Mesenchymal stem cell (in vitro differentiated cells and primary cell): ENCODE measurements at regions not wholly inside any gene's neighbourhood (a gene's known extent, or its start where the extent isn't known, plus 50 kb on each side); places are given as distances from the start of the nearest gene placed in this dataset.

Experiments used
- DNase-seq: peaks from one replicate; pipeline ENCODE4 v3.0.0-alpha.2; 2013
- H2AFZ ChIP-seq: one replicate; pipeline ENCODE4 v1.6.1; 2013; ENCODE audit warnings: low read depth, mild to moderate bottlenecking, control low read depth, inconsistent platforms, low read length, moderate library complexity
- H2AK5ac ChIP-seq: 2 replicates; pipeline ENCODE4 v1.6.1; 2013; ENCODE audit warnings: low read length, moderate library complexity, mild to moderate bottlenecking, inconsistent platforms; ENCODE audit not compliant: severe bottlenecking
- H2BK120ac ChIP-seq: one replicate; pipeline ENCODE4 v1.6.1; 2013; ENCODE audit warnings: low read depth, mild to moderate bottlenecking, inconsistent platforms, low read length, moderate library complexity
- H2BK12ac ChIP-seq, 2 experiments: one replicate each; pipeline ENCODE4 v1.6.1; 2013; ENCODE audit warnings: inconsistent platforms in 2 of 2, low read length in 2 of 2, mild to moderate bottlenecking in 2 of 2, moderate library complexity in 2 of 2, control low read depth in 1 of 2
- H2BK15ac ChIP-seq: one replicate; pipeline ENCODE4 v1.6.1; 2013; ENCODE audit warnings: mild to moderate bottlenecking, low read depth, inconsistent platforms; ENCODE audit not compliant: poor library complexity, severe bottlenecking
- H2BK5ac ChIP-seq: 2 replicates; pipeline ENCODE4 v1.6.1; 2013; ENCODE audit warnings: low read depth, mild to moderate bottlenecking, low read length, control low read depth, inconsistent platforms; ENCODE audit not compliant: poor library complexity, severe bottlenecking
- H3K14ac ChIP-seq, 2 experiments: one replicate each; pipeline ENCODE4 v1.6.1; 2013; ENCODE audit warnings: inconsistent platforms in 2 of 2, low read length in 2 of 2, control low read depth in 1 of 2, mild to moderate bottlenecking in 1 of 2, moderate library complexity in 1 of 2
- H3K18ac ChIP-seq, 2 experiments: one replicate each; pipeline ENCODE4 v1.6.1; 2013; ENCODE audit warnings: inconsistent platforms in 2 of 2, low read length in 2 of 2, control low read depth in 1 of 2, low read depth in 1 of 2, mild to moderate bottlenecking in 1 of 2
- H3K23ac ChIP-seq, 2 experiments: one replicate each; pipeline ENCODE4 v1.6.1; 2013; ENCODE audit warnings: inconsistent platforms in 2 of 2, low read length in 2 of 2, mild to moderate bottlenecking in 2 of 2, moderate library complexity in 2 of 2, control low read depth in 1 of 2
- H3K27ac ChIP-seq: 2 replicates; pipeline ENCODE4 v1.5.1; 2013; ENCODE audit warnings: mild to moderate bottlenecking, moderate library complexity, low read length, control low read depth, inconsistent platforms; ENCODE audit not compliant: poor library complexity, severe bottlenecking
- H3K27me3 ChIP-seq, 2 experiments: 2 replicates each; pipeline versions ENCODE4 v1.6.1 to v1.7.0; 2013; ENCODE audit warnings: low read length in 2 of 2, mild to moderate bottlenecking in 2 of 2, moderate library complexity in 2 of 2, control low read depth in 1 of 2, inconsistent platforms in 1 of 2; ENCODE audit not compliant: control insufficient read depth in 1 of 2, insufficient read depth in 1 of 2
- H3K36me3 ChIP-seq, 2 experiments: 2 replicates each; pipeline versions ENCODE4 v1.6.1 to v1.7.0; 2013; ENCODE audit warnings: low read length in 2 of 2, control low read depth in 1 of 2, inconsistent platforms in 1 of 2, low read depth in 1 of 2, mild to moderate bottlenecking in 1 of 2; ENCODE audit not compliant: insufficient read depth in 2 of 2, control insufficient read depth in 1 of 2
- H3K4ac ChIP-seq, 2 experiments: one replicate each; pipeline ENCODE4 v1.6.1; 2013; ENCODE audit warnings: inconsistent platforms in 2 of 2, low read length in 2 of 2, mild to moderate bottlenecking in 2 of 2, moderate library complexity in 2 of 2, control low read depth in 1 of 2, low read depth in 1 of 2
- H3K4me1 ChIP-seq: 2 replicates; pipeline ENCODE4 v1.6.1; 2013; ENCODE audit warnings: low read depth, low read length, control low read depth; ENCODE audit not compliant: control insufficient read depth, insufficient read depth
- H3K4me2 ChIP-seq: 2 replicates; pipeline ENCODE4 v1.6.1; 2013; ENCODE audit warnings: low read length, mild to moderate bottlenecking, inconsistent platforms; ENCODE audit not compliant: poor library complexity, severe bottlenecking
- H3K4me3 ChIP-seq, 2 experiments: 2 replicates each; pipeline versions ENCODE4 v1.5.1 to v1.7.0; 2013; ENCODE audit warnings: low read length in 2 of 2, mild to moderate bottlenecking in 2 of 2, control low read depth in 1 of 2, low read depth in 1 of 2; ENCODE audit not compliant: insufficient read depth in 1 of 2
- H3K79me1 ChIP-seq: replicated peaks from 2 replicates; pipeline ENCODE4 v1.6.1; 2013; ENCODE audit warnings: mild to moderate bottlenecking, control low read depth, low read length, inconsistent platforms; ENCODE audit not compliant: poor library complexity, severe bottlenecking
- H3K9ac ChIP-seq: 2 replicates; pipeline ENCODE4 v1.7.0; 2013; ENCODE audit warnings: mild to moderate bottlenecking, low read length, moderate library complexity
- H3K9me3 ChIP-seq: 2 replicates; pipeline ENCODE4 v1.7.0; 2013; ENCODE audit warnings: mild to moderate bottlenecking, low read length; ENCODE audit not compliant: control insufficient read depth
- H4K8ac ChIP-seq: one replicate; pipeline ENCODE4 v1.6.1; 2013; ENCODE audit warnings: inconsistent platforms, mild to moderate bottlenecking, low read length, moderate library complexity
- H4K91ac ChIP-seq: one replicate; pipeline ENCODE4 v1.6.1; 2013; ENCODE audit warnings: mild to moderate bottlenecking, low read length, inconsistent platforms
- WGBS: methylation state at CpG from one replicate; pipeline ENCODE4 v1.1.7; 2013; ENCODE audit warnings: mixed read lengths; 5-methylcytosine and 5-hydroxymethylcytosine counted together

GRCh38 chr7:131690441-131690840, 134.0 kb upstream of the PODXL start:
- Histone ChIP-seq H3K4ac (no peak overlapping the region), H3K23ac (no peak overlapping the region), H3K27me3 (peaks cover 67 to 92% of the 10 kb centered on the region in 2 experiments), H2AFZ (no peak overlapping the region), H3K9me3 (no peaks in the 10 kb centered on the region), H2BK15ac (no peak overlapping the region), H4K8ac (no peak overlapping the region), H2BK120ac (no peak overlapping the region), H4K91ac (no peak overlapping the region), H3K18ac (no peak overlapping the region), H3K9ac (no peak overlapping the region), H3K14ac (no peak overlapping the region), H3K36me3 (no peaks in the 10 kb centered on the region), H2BK5ac (no peak overlapping the region), H2AK5ac (no peak overlapping the region), H3K4me2 (no peak overlapping the region), H3K79me1 (no peaks in the 10 kb centered on the region), H3K4me1 (peaks cover 5% of the 10 kb centered on the region), H3K27ac (no peak overlapping the region), H3K4me3 (no peak overlapping the region), H2BK12ac (no peak overlapping the region)
- 85% methylated on average over 11 of the region's 12 CpGs for WGBS
- no peak for DNase-seq

GRCh38 chr7:131689662-131690234, 133.3 kb upstream of the PODXL start:
- H3K4ac ChIP-seq, result no peak overlapping the region
- no peak overlapping the region for H4K8ac ChIP-seq
- no peak overlapping the region for H2BK12ac ChIP-seq
- H3K4me1 ChIP-seq, result peaks cover 5% of the 10 kb centered on the region
- no peak overlapping the region for H2BK5ac ChIP-seq
- H3K36me3 ChIP-seq, result no peaks in the 10 kb centered on the region
- no peak for DNase-seq
- no peak overlapping the region for H4K91ac ChIP-seq
- H3K9ac ChIP-seq, result no peak overlapping the region
- no peak overlapping the region for H2BK120ac ChIP-seq
- H3K18ac ChIP-seq, result no peak overlapping the region
- no peak overlapping the region for H3K4me3 ChIP-seq
- no peak overlapping the region for H3K14ac ChIP-seq
- no peak overlapping the region for H3K27ac ChIP-seq
- H3K4me2 ChIP-seq, result no peak overlapping the region
- H2AK5ac ChIP-seq, result no peak overlapping the region
- H2BK15ac ChIP-seq, result no peak overlapping the region
- 84% methylated on average over 19 of the region's 19 CpGs for WGBS
- H2AFZ ChIP-seq, result no peak overlapping the region
- H3K23ac ChIP-seq, result no peak overlapping the region
- H3K9me3 ChIP-seq, result no peaks in the 10 kb centered on the region
- no peaks in the 10 kb centered on the region for H3K79me1 ChIP-seq
- peaks cover 73 to 93% of the 10 kb centered on the region in 2 experiments for H3K27me3 ChIP-seq

GRCh38 chr7:131688738-131689661, 132.6 kb upstream of the PODXL start:
- Histone ChIP-seq H2BK5ac (no peak overlapping the region), H2BK12ac (no peak overlapping the region), H3K4me1 (peaks cover 5% of the 10 kb centered on the region), H2AFZ (no peak overlapping the region), H4K8ac (no peak overlapping the region), H3K4ac (no peak overlapping the region), H2AK5ac (no peak overlapping the region), H3K36me3 (no peaks in the 10 kb centered on the region), H3K18ac (no peak overlapping the region), H3K4me3 (no peak overlapping the region), H3K27ac (no peak overlapping the region), H3K27me3 (peaks cover 68 to 90% of the 10 kb centered on the region in 2 experiments), H2BK15ac (no peak overlapping the region), H2BK120ac (no peak overlapping the region), H3K9me3 (no peaks in the 10 kb centered on the region), H4K91ac (no peak overlapping the region), H3K79me1 (no peaks in the 10 kb centered on the region), H3K14ac (no peak overlapping the region), H3K9ac (no peak overlapping the region), H3K4me2 (no peak overlapping the region), H3K23ac (no peak overlapping the region)
- DNase-seq, result peak; percentile 60
- WGBS, result 73% methylated on average over 10 of the region's 12 CpGs

- Histone ChIP-seq H3K27ac (no peak overlapping the region), H3K23ac (no peak overlapping the region), H3K36me3 (no peaks in the 10 kb centered on the region), H2AFZ (no peak overlapping the region), H2BK5ac (no peak overlapping the region), H3K4me1 (peaks cover 4% of the 10 kb centered on the region), H3K27me3 (peaks cover 60 to 82% of the 10 kb centered on the region in 2 experiments), H3K9me3 (no peaks in the 10 kb centered on the region), H2AK5ac (no peak overlapping the region), H3K9ac (no peak overlapping the region), H3K4me3 (no peak overlapping the region), H2BK120ac (no peak overlapping the region), H3K79me1 (no peaks in the 10 kb centered on the region), H4K91ac (no peak overlapping the region), H3K14ac (no peak overlapping the region), H3K18ac (no peak overlapping the region), H3K4me2 (no peak overlapping the region), H3K4ac (no peak overlapping the region), H4K8ac (no peak overlapping the region), H2BK15ac (no peak overlapping the region), H2BK12ac (no peak overlapping the region)
- WGBS, result 80% methylated on average over 8 of the region's 9 CpGs
- no peak for DNase-seq
Measured at GRCh38 chr7:131687296-131687695, 130.9 kb upstream of the PODXL start.
